ENCODE measurements at regions not wholly inside any gene's neighbourhood (a gene's known extent, or its start where the extent isn't known, plus 50 kb on each side); places are given as distances from the start of the nearest gene placed in this dataset.

DNA sequence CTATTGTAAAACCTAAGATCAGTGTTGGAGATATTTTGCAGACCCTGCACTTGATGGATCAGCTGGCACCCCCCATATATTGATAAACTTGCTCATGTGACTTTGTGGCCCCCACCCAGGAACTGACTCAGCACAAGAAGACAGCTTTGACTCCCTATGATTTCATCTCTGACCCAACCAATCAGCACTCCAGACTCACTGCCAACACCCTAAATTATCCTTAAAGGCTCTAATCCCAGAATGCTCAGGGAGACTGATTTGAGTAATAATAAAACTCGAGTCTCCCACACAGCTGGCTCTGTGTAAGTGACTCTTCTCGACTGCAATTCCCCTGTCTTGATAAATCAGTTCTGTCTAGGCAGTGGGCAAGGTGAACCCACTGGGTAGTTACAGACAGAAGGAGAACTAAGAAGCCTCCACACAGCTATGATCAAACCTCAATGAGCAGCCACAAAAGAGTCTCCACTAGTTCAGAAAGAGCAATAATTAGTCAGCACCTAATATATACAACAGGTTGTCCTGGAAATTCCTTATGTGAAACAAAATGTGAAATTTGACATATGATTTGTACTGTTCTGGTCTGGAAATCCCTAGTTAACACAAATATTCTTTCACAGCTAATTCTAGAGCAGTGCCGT is 52.2 kb downstream of the ACTL7B start:
- no peak overlapping the region for H3K4me2 ChIP-seq (ENCODE audit: low read length, poor library complexity, severe bottlenecking)
- no peak overlapping the region for H3K4me3 ChIP-seq (ENCODE audit: insufficient read depth in 1 of 2, low read depth in 1 of 2, low read length in 2 of 2)
- H2AFZ ChIP-seq (ENCODE audit: low read depth, low read length) = no peak overlapping the region
- H3K27me3 ChIP-seq (ENCODE audit: control insufficient read depth in 1 of 2, insufficient read depth in 1 of 2, low read length in 2 of 2) = peaks cover 0 to 16% of the 10 kb centered on the region in 2 experiments
- no peak overlapping the region for H3K4ac ChIP-seq (ENCODE audit: low read depth in 1 of 2, low read length in 2 of 2)
- H3K4me1 ChIP-seq (ENCODE audit: control insufficient read depth, insufficient read depth, low read depth, low read length) = no peaks in the 10 kb centered on the region
- no peak overlapping the region for H3K27ac ChIP-seq (ENCODE audit: low read length, poor library complexity, severe bottlenecking)
- H4K91ac ChIP-seq (ENCODE audit: low read length) = no peak overlapping the region
- no peak overlapping the region for H2AK5ac ChIP-seq (ENCODE audit: low read length, severe bottlenecking)
- 78% methylated on average over 2 of the region's 3 CpGs for whole genome bisulfite sequencing
- H3K36me3 ChIP-seq (ENCODE audit: control insufficient read depth in 1 of 2, insufficient read depth in 2 of 2, low read depth in 1 of 2, low read length in 2 of 2) = no peaks in the 10 kb centered on the region
- no peak overlapping the region for H2BK15ac ChIP-seq (ENCODE audit: low read depth, poor library complexity, severe bottlenecking)
- H3K18ac ChIP-seq (ENCODE audit: low read depth in 1 of 2, low read length in 2 of 2) = no peak overlapping the region
- no peak overlapping the region for H3K23ac ChIP-seq (ENCODE audit: low read length in 2 of 2)
- H3K14ac ChIP-seq (ENCODE audit: low read length in 2 of 2) = no peak overlapping the region
- H3K9me3 ChIP-seq (ENCODE audit: control insufficient read depth, low read length) = no peaks in the 10 kb centered on the region
- H2BK120ac ChIP-seq (ENCODE audit: low read depth, low read length) = no peak overlapping the region
- no peak overlapping the region for H3K9ac ChIP-seq (ENCODE audit: low read length)
- no peak overlapping the region for H2BK12ac ChIP-seq (ENCODE audit: low read length in 2 of 2)
- H3K79me1 ChIP-seq (replicated peaks; ENCODE audit: low read length, poor library complexity, severe bottlenecking) = no peaks in the 10 kb centered on the region
- no peak overlapping the region for H2BK5ac ChIP-seq (ENCODE audit: low read depth, low read length, poor library complexity, severe bottlenecking)
- DNase-seq = no peak
- no peak overlapping the region for H4K8ac ChIP-seq (ENCODE audit: low read length)

DNA sequence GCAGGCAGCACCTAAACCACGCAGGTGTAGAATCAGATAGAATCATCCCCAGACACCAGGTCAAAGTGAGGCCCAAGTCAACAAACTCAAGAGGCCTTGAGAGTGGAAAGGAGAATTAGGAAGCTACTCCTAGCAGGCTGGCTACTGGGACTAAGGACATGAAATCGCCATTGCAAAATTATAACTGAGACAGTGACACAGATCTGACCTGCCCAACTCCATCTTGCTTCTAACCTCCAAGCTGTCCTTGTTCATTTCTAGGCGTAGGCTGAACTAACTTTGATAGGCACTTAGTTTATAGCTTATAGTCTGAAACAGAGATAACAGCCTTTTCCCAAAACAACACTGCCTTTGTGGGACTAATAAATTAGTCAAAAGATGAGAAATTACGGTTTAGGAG is 52.8 kb downstream of the ACTL7B start:
- Histone ChIP-seq H3K4me2 (ENCODE audit: low read length, poor library complexity, severe bottlenecking) (no peak overlapping the region), H2BK12ac (ENCODE audit: low read length in 2 of 2) (no peak overlapping the region), H3K18ac (ENCODE audit: low read depth in 1 of 2, low read length in 2 of 2) (no peak overlapping the region), H2BK15ac (ENCODE audit: low read depth, poor library complexity, severe bottlenecking) (no peak overlapping the region), H4K8ac (ENCODE audit: low read length) (no peak overlapping the region), H3K4me3 (ENCODE audit: insufficient read depth in 1 of 2, low read depth in 1 of 2, low read length in 2 of 2) (no peak overlapping the region), H3K9me3 (ENCODE audit: control insufficient read depth, low read length) (no peaks in the 10 kb centered on the region), H2AK5ac (ENCODE audit: low read length, severe bottlenecking) (no peak overlapping the region), H3K27me3 (ENCODE audit: control insufficient read depth in 1 of 2, insufficient read depth in 1 of 2, low read length in 2 of 2) (peaks cover 0 to 16% of the 10 kb centered on the region in 2 experiments), H4K91ac (ENCODE audit: low read length) (no peak overlapping the region), H3K79me1 (replicated peaks; ENCODE audit: low read length, poor library complexity, severe bottlenecking) (no peaks in the 10 kb centered on the region), H2BK120ac (ENCODE audit: low read depth, low read length) (no peak overlapping the region), H3K27ac (ENCODE audit: low read length, poor library complexity, severe bottlenecking) (no peak overlapping the region), H3K36me3 (ENCODE audit: control insufficient read depth in 1 of 2, insufficient read depth in 2 of 2, low read depth in 1 of 2, low read length in 2 of 2) (no peaks in the 10 kb centered on the region), H3K4me1 (ENCODE audit: control insufficient read depth, insufficient read depth, low read depth, low read length) (no peaks in the 10 kb centered on the region), H3K23ac (ENCODE audit: low read length in 2 of 2) (no peak overlapping the region), H3K9ac (ENCODE audit: low read length) (no peak overlapping the region), H2AFZ (ENCODE audit: low read depth, low read length) (no peak overlapping the region), H2BK5ac (ENCODE audit: low read depth, low read length, poor library complexity, severe bottlenecking) (no peak overlapping the region), H3K4ac (ENCODE audit: low read depth in 1 of 2, low read length in 2 of 2) (no peak overlapping the region), H3K14ac (ENCODE audit: low read length in 2 of 2) (no peak overlapping the region)
- no peak for DNase-seq
- WGBS = 95% methylated on average over 2 of the region's 4 CpGs

DNA sequence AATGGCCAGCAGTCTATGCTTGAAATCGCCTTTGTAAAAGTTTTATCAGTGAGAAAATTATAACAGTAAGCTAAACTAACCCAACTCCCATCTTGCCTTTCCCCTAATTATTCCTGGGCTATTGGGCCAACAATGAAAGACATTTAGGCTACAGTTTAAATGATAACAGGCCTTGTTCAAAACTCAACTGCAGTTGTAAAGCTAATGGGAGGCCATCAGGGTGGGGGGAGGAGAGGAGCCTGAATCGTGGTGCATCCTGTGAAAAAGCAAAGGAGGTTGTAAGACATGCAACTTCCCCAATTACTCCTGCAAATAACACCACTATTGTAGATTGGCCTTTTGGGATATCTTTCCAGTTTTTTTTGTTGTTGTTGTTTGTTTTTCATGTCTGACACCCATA is 53.8 kb downstream of the ACTL7B start:
- H3K79me1 ChIP-seq (replicated peaks; ENCODE audit: low read length, poor library complexity, severe bottlenecking) = no peaks in the 10 kb centered on the region
- H3K4me2 ChIP-seq (ENCODE audit: low read length, poor library complexity, severe bottlenecking) = no peak overlapping the region
- H2BK12ac ChIP-seq (ENCODE audit: low read length in 2 of 2) = no peak overlapping the region
- no peak overlapping the region for H3K4me3 ChIP-seq (ENCODE audit: insufficient read depth in 1 of 2, low read depth in 1 of 2, low read length in 2 of 2)
- H2AK5ac ChIP-seq (ENCODE audit: low read length, severe bottlenecking) = no peak overlapping the region
- H3K18ac ChIP-seq (ENCODE audit: low read depth in 1 of 2, low read length in 2 of 2) = no peak overlapping the region
- no peaks in the 10 kb centered on the region for H3K36me3 ChIP-seq (ENCODE audit: control insufficient read depth in 1 of 2, insufficient read depth in 2 of 2, low read depth in 1 of 2, low read length in 2 of 2)
- H3K27me3 ChIP-seq (ENCODE audit: control insufficient read depth in 1 of 2, insufficient read depth in 1 of 2, low read length in 2 of 2) = peaks cover 1 to 17% of the 10 kb centered on the region in 2 experiments
- H3K9ac ChIP-seq (ENCODE audit: low read length) = no peak overlapping the region
- H2BK15ac ChIP-seq (ENCODE audit: low read depth, poor library complexity, severe bottlenecking) = no peak overlapping the region
- H3K4ac ChIP-seq (ENCODE audit: low read depth in 1 of 2, low read length in 2 of 2) = no peak overlapping the region
- H4K8ac ChIP-seq (ENCODE audit: low read length) = no peak overlapping the region
- H2BK5ac ChIP-seq (ENCODE audit: low read depth, low read length, poor library complexity, severe bottlenecking) = no peak overlapping the region
- no peak overlapping the region for H3K14ac ChIP-seq (ENCODE audit: low read length in 2 of 2)
- H3K4me1 ChIP-seq (ENCODE audit: control insufficient read depth, insufficient read depth, low read depth, low read length) = no peaks in the 10 kb centered on the region
- H3K9me3 ChIP-seq (ENCODE audit: control insufficient read depth, low read length) = no peaks in the 10 kb centered on the region
- H3K23ac ChIP-seq (ENCODE audit: low read length in 2 of 2) = no peak overlapping the region
- no peak overlapping the region for H3K27ac ChIP-seq (ENCODE audit: low read length, poor library complexity, severe bottlenecking)
- H2BK120ac ChIP-seq (ENCODE audit: low read depth, low read length) = no peak overlapping the region
- no peak overlapping the region for H2AFZ ChIP-seq (ENCODE audit: low read depth, low read length)
- no peak for DNase-seq
- 74% methylated on average over 2 of the region's 2 CpGs for WGBS
- no peak overlapping the region for H4K91ac ChIP-seq (ENCODE audit: low read length)

DNA sequence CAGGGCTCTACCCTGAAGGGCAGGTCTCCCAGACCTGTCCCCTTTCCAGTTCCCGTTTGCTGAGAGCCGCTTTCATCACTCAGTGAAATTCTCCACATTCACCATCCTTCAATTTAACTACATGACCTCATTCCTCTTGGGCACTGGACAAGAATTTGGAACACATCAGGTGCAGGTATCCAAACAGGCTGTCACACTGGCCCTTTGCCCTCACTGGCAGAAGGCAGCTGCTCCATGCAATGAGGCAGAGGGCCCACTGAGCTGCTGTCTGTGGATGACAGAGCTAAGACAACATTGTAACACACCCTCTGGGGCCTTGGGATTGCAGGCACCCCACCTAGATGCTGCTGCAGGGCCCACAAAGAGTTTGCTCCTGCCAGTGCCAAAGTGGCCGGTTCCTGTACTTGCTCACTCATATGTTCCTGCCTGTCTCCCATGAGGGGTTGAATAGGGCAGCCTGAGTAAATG is 55.1 kb downstream of the ACTL7B start:
- H3K18ac ChIP-seq (ENCODE audit: low read depth in 1 of 2, low read length in 2 of 2) = no peak overlapping the region
- no peak overlapping the region for H2AFZ ChIP-seq (ENCODE audit: low read depth, low read length)
- H3K27me3 ChIP-seq (ENCODE audit: control insufficient read depth in 1 of 2, insufficient read depth in 1 of 2, low read length in 2 of 2) = peaks cover 3 to 4% of the 10 kb centered on the region in 2 experiments
- H2BK15ac ChIP-seq (ENCODE audit: low read depth, poor library complexity, severe bottlenecking) = no peak overlapping the region
- no peak overlapping the region for H2BK5ac ChIP-seq (ENCODE audit: low read depth, low read length, poor library complexity, severe bottlenecking)
- no peak overlapping the region for H2BK120ac ChIP-seq (ENCODE audit: low read depth, low read length)
- H3K4me1 ChIP-seq (ENCODE audit: control insufficient read depth, insufficient read depth, low read depth, low read length) = no peaks in the 10 kb centered on the region
- no peak overlapping the region for H4K91ac ChIP-seq (ENCODE audit: low read length)
- H3K36me3 ChIP-seq (ENCODE audit: control insufficient read depth in 1 of 2, insufficient read depth in 2 of 2, low read depth in 1 of 2, low read length in 2 of 2) = no peaks in the 10 kb centered on the region
- H3K14ac ChIP-seq (ENCODE audit: low read length in 2 of 2) = peak overlapping the region in 1 of 2 experiments; percentile 44
- H3K9ac ChIP-seq (ENCODE audit: low read length) = no peak overlapping the region
- no peak overlapping the region for H3K27ac ChIP-seq (ENCODE audit: low read length, poor library complexity, severe bottlenecking)
- no peak overlapping the region for H3K4ac ChIP-seq (ENCODE audit: low read depth in 1 of 2, low read length in 2 of 2)
- H2BK12ac ChIP-seq (ENCODE audit: low read length in 2 of 2) = no peak overlapping the region
- H3K4me3 ChIP-seq (ENCODE audit: insufficient read depth in 1 of 2, low read depth in 1 of 2, low read length in 2 of 2) = no peak overlapping the region
- no peaks in the 10 kb centered on the region for H3K79me1 ChIP-seq (replicated peaks; ENCODE audit: low read length, poor library complexity, severe bottlenecking)
- H3K23ac ChIP-seq (ENCODE audit: low read length in 2 of 2) = no peak overlapping the region
- WGBS = 96% methylated on average over 3 of the region's 3 CpGs
- H3K9me3 ChIP-seq (ENCODE audit: control insufficient read depth, low read length) = no peaks in the 10 kb centered on the region
- H2AK5ac ChIP-seq (ENCODE audit: low read length, severe bottlenecking) = no peak overlapping the region
- DNase-seq = no peak
- H3K4me2 ChIP-seq (ENCODE audit: low read length, poor library complexity, severe bottlenecking) = no peak overlapping the region
- H4K8ac ChIP-seq (ENCODE audit: low read length) = no peak overlapping the region
